Transverse colon (tissue), 4 donors: ENCODE measurements at regions not wholly inside any gene's neighbourhood (a gene's known extent, or its start where the extent isn't known, plus 50 kb on each side); places are given as distances from the start of the nearest gene placed in this dataset.

Source experiments
- EP300 ChIP-seq: sonication (generic); formaldehyde crosslinking; IDR thresholded peaks from one replicate; pipeline ENCODE4 v1.6.1; 2017; ENCODE audit warnings: antibody characterized with exemption, low read depth
- POLR2A ChIP-seq: fragments of 450-650 bp; IDR thresholded peaks from one replicate; pipeline ENCODE4 v1.6.1; 2016; ENCODE audit warnings: antibody characterized with exemption, mild to moderate bottlenecking, moderate library complexity
- POLR2AphosphoS5 ChIP-seq, 3 donors: sonication (generic); formaldehyde crosslinking; IDR thresholded peaks; one replicate each; pipeline ENCODE4 v1.6.1; 2016; ENCODE audit warnings: antibody characterized with exemption in 3 of 3
- TF ChIP-seq, protein P1 (sequence below), 5 experiments: fragments of 200-600 bp in 3 of 5; fragments of 450-650 bp in 2 of 5; sonication (generic) in 3 of 5; IDR thresholded peaks; 1 replicate in 2 of 5; 2 replicates in 3 of 5; pipeline ENCODE4 v1.5.1; 2016 to 2017; ENCODE audit warnings: antibody characterized with exemption in 5 of 5, inconsistent platforms in 3 of 5, mild to moderate bottlenecking in 2 of 5, moderate library complexity in 1 of 5

DNA sequence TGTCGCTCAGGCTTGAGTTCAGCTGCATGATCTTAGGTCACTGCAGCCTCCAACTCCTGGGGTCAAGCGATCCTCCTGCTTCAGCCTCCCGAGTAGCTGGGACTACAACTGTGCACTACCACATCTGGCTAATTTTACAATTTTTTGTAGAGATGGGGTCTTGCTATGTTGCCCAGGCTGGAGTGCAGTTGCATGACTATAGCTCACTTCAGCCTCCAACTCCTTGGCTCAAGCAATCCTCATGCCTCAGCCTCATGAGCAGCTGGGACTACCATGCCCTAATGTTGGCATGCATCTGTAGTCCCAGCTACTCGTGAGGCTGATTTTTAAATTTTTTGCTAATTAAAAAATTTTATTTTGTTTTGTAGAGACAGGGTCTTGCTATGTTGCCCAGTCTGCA lies 101.9 kb upstream of the NPTX2 start:
- TF ChIP-seq, protein P1, sequence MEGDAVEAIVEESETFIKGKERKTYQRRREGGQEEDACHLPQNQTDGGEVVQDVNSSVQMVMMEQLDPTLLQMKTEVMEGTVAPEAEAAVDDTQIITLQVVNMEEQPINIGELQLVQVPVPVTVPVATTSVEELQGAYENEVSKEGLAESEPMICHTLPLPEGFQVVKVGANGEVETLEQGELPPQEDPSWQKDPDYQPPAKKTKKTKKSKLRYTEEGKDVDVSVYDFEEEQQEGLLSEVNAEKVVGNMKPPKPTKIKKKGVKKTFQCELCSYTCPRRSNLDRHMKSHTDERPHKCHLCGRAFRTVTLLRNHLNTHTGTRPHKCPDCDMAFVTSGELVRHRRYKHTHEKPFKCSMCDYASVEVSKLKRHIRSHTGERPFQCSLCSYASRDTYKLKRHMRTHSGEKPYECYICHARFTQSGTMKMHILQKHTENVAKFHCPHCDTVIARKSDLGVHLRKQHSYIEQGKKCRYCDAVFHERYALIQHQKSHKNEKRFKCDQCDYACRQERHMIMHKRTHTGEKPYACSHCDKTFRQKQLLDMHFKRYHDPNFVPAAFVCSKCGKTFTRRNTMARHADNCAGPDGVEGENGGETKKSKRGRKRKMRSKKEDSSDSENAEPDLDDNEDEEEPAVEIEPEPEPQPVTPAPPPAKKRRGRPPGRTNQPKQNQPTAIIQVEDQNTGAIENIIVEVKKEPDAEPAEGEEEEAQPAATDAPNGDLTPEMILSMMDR (IDR thresholded peaks at IDR 0.05) = no peak
- no peak for TF ChIP-seq EP300
- TF ChIP-seq POLR2AphosphoS5 (IDR thresholded peaks at IDR 0.05) = no peak
- TF ChIP-seq POLR2A = no peak
